Activated CD8-positive, alpha-beta memory T cell treated with anti-CD3 and anti-CD28 coated beads for 36 hours (primary cell): ENCODE measurements at regions not wholly inside any gene's neighbourhood (a gene's known extent, or its start where the extent isn't known, plus 50 kb on each side); places are given as distances from the start of the nearest gene placed in this dataset.

Source experiments
- CTCF ChIA-PET: fragments of 350-600 bp; sonication (Branson Sonifier 250); formaldehyde crosslinking; loops from one replicate; lab custom pipeline; 2021; ENCODE audit warnings: antibody characterized with exemption; lab: Charles Lee
- POLR2A ChIA-PET: fragments of 350-600 bp; sonication (Branson Sonifier 250); formaldehyde crosslinking; loops from one replicate; lab custom pipeline; 2021; ENCODE audit warnings: antibody characterized with exemption; lab: Charles Lee

GRCh38 chr3:153099131-153099530, 62.9 kb upstream of the RAP2B start:
- CTCF ChIA-PET: no interaction called here
- POLR2A ChIA-PET: no interaction called here

GRCh38 chr3:153103406-153103945, 58.5 kb upstream of the RAP2B start:
- CTCF ChIA-PET: interaction anchor here (0.7 kb wide), 1 partner anchor 50 kb away, joined by 4 read pairs; no protein-coding TSS in a partner anchor
- POLR2A ChIA-PET: no interaction called here

DNA sequence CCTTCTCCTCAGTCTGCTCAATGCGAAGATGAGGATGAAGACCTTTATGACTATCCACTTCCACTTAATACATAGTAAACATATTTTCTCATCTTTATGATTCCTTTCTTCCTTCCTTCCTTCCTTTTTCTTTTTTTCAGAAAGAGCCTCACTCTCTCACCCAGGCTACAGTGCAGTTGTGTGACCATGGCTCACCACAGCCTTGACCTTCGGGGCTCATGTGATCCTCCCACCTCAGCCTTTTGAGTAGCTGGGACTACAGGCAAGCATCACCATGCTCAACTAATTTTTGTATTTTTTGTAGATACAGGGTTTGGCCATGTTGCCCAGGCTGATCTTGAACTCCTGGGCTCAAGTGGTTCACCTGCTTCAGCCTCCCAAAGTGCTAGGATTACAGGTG, 52.0 kb upstream of the RAP2B start:
- ChIA-PET POLR2A (no interaction called here), CTCF (interaction anchor here (0.7 kb wide), 1 partner anchor 1609 kb away, joined by 3 read pairs; no protein-coding TSS in a partner anchor)

- CTCF ChIA-PET: interaction anchor here (0.7 kb wide), 1 partner anchor 1610 kb away, joined by 3 read pairs; no protein-coding TSS in a partner anchor
- POLR2A ChIA-PET: no interaction called here
Measured at GRCh38 chr3:153111016-153111415, 51.0 kb upstream of the RAP2B start.
